ENCODE measurements at regions not wholly inside any gene's neighbourhood (a gene's known extent, or its start where the extent isn't known, plus 50 kb on each side); places are given as distances from the start of the nearest gene placed in this dataset.

DNA sequence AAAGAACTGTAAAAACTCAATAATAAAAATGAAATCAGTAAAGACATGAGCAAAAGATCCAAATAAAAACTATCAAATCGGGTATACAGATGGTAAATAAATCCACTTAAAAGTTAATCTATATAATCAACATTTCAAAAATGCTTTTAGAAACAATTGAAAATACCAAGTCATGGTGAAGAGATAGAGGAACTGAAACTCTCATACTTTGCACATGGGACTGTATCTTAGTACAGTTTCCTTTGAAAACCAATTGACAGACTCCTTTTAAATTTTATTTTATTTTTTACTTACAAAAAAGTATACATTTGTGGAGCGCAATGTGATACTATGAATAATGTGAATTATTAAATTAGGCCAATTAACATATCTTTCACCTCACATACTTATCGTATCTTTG, 98.6 kb upstream of the FAR2 start:
- no peak for DNase-seq (ENCODE audit: low read depth in 2 of 2)
- TF ChIP-seq, protein P1, sequence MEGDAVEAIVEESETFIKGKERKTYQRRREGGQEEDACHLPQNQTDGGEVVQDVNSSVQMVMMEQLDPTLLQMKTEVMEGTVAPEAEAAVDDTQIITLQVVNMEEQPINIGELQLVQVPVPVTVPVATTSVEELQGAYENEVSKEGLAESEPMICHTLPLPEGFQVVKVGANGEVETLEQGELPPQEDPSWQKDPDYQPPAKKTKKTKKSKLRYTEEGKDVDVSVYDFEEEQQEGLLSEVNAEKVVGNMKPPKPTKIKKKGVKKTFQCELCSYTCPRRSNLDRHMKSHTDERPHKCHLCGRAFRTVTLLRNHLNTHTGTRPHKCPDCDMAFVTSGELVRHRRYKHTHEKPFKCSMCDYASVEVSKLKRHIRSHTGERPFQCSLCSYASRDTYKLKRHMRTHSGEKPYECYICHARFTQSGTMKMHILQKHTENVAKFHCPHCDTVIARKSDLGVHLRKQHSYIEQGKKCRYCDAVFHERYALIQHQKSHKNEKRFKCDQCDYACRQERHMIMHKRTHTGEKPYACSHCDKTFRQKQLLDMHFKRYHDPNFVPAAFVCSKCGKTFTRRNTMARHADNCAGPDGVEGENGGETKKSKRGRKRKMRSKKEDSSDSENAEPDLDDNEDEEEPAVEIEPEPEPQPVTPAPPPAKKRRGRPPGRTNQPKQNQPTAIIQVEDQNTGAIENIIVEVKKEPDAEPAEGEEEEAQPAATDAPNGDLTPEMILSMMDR (IDR thresholded peaks at IDR 0.05; ENCODE audit: low read depth, low read length): no peak
- H3K4me3 ChIP-seq (replicated peaks in 1 of 2; ENCODE audit: low read depth in 2 of 2, low read length in 2 of 2): no peak overlapping the region

DNA sequence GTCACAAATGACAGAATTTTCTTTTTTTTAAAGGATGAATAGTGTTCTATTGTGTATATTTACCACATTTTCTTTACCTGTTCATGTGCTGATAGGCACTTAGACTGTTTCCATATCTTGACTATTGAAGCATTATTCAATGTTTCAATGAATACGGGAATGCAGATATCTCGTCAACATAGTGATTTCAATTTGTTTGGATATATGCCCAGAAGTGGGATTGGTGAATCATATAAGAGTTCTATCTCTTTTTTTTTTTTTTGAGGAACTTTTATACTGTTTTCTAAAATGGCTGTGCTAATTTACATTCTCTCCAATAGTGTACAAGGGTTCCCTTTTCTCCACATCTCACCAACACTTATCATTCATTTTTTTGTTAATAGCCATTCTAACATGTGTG, 97.9 kb upstream of the FAR2 start:
- TF ChIP-seq, protein P1 (IDR thresholded peaks at IDR 0.05; ENCODE audit: low read depth, low read length): no peak
- peak; percentile 37 to 65 for DNase-seq (ENCODE audit: low read depth in 2 of 2)
- no peak overlapping the region for H3K4me3 ChIP-seq (replicated peaks in 1 of 2; ENCODE audit: low read depth in 2 of 2, low read length in 2 of 2)

DNA sequence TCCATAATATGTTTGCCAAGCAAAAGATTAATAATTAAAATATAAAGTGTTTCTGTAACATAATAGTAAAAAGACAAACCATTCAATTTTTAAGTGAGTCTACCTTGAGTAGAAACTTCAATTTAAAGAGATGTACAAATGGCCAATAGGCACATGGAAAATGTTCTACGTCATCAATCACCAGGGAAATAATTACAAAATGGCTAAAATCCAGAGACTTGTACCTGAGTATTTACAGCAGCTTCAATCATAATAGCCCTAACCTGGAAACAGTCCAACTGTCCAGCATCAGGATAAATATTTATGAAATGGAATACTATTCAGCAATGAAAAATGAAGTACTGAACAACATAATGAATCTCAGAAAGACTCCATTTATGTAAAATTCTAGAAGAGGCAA, 95.5 kb upstream of the FAR2 start:
- no peak for DNase-seq (ENCODE audit: low read depth in 2 of 2)
- no peak overlapping the region for H3K4me3 ChIP-seq (replicated peaks in 1 of 2; ENCODE audit: low read depth in 2 of 2, low read length in 2 of 2)
- TF ChIP-seq, protein P1 (IDR thresholded peaks at IDR 0.05; ENCODE audit: low read depth, low read length): no peak

DNA sequence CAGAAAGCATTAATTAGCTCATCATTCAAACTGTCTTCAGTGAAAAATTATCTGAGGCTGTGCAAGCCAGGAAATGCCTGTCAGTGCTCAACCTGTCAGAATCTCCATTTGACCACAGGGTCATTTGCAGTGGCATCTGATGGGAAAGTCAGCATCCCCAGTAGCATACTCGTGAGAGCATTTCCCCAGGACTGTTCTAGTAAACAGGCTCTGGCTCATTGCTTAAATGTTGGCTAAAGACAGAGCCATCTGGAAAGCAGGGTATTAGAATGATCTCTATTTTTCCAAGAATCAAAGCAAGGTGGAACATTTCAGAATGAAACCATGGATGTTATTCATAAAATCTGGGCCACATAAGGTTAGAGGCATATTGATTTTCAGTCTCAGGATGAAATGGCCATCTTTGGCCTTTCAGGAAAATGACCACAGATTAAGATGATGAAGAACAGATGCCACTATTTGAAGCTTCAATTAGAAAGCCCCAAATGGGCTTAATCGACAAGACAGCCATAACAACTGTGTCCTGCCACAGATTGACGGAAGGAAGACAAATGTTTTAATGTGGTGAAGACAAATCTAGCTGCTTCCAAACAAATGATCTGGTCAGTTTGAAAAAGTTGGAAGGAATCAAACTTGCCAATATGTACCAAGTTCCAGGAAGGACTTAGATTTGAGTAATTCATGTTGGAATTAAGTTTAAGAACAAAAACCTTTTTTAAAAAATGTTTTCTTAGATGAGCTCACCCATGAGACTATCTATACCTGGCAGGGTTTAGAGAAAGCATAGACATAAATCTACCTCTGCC, 94.0 kb upstream of the FAR2 start:
- no peak for DNase-seq (ENCODE audit: low read depth in 2 of 2)
- H3K4me3 ChIP-seq (replicated peaks in 1 of 2; ENCODE audit: low read depth in 2 of 2, low read length in 2 of 2): no peak overlapping the region
- TF ChIP-seq, protein P1 (IDR thresholded peaks at IDR 0.05; ENCODE audit: low read depth, low read length): no peak

DNA sequence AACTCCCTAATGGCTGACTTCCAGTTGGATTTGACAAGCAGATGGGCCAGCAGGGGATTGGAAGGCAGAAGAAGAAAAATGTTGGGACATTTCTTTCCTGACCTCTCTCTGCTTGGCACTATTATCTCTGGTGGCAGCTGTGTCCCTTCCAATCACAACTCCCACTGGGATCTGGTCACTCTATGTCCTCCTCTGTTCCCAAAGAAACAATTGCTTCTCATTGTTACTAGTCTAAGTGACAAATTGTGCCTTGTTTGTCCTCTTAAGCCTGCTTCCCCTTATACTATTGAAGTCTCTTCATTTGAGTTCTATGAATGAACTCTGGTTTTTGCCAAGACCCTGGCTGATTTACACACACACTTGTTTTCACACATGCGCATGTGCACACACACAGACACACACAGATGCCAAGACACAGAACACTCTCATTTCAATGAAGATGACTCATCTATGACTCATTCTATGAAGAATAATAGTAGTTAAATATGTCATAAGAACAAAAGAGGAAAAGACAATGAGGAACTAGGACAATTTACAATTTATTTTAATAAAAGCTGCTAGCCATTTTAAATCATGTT, 83.0 kb upstream of the FAR2 start:
- no peak overlapping the region for H3K4me3 ChIP-seq (replicated peaks in 1 of 2; ENCODE audit: low read depth in 2 of 2, low read length in 2 of 2)
- TF ChIP-seq, protein P1 (IDR thresholded peaks at IDR 0.05; ENCODE audit: low read depth, low read length): no peak
- DNase-seq (ENCODE audit: low read depth in 2 of 2): peak; percentile 67 to 83

DNA sequence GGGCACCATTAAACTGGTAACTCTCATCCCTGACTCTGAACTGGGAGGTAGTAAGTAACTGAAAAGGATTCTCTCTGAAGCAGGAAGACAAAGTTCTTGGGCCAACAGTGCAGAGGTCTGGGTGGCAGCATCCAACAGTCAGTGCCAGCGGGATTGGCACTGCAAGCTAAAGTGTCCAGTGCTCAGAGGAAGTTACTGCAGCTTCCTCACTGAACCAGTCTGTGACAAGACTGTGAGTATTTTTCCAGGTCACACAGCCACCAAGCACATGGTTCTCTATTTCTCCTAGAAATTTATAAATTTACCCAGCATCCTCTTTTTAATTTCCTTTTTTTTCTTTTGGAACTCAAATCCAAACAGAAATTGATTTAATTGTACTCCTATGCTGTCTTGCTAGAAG, 81.6 kb upstream of the FAR2 start:
- TF ChIP-seq, protein P1 (IDR thresholded peaks at IDR 0.05; ENCODE audit: low read depth, low read length): no peak
- no peak for DNase-seq (ENCODE audit: low read depth in 2 of 2)

More for the DNA sequence above, 81.6 kb upstream of the FAR2 start:
- no peak overlapping the region for H3K4me3 ChIP-seq (replicated peaks in 1 of 2; ENCODE audit: low read depth in 2 of 2, low read length in 2 of 2)
